ENCODE measurements at regions not wholly inside any gene's neighbourhood (a gene's known extent, or its start where the extent isn't known, plus 50 kb on each side); places are given as distances from the start of the nearest gene placed in this dataset.

DNA sequence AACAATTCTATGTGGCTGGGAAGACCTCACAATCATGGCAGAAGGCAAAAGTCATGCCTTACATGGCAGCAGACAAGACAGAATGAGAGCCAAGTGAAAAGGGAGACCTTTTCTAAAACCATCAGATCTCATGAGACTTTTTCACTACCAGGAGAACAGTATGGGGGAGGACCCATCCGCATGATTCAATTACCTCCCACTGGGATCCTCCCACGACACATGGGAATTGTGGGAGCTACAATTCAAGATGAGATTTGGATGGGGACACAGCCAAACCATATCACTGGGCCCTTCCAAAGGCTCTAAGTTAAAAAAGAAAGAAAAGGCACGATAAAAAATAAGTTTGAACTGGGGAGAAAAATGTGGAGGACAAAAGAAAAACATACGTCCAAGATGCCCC is 406.9 kb upstream of the CDH4 start:
- no peak for DNase-seq (ENCODE audit: low read depth in 3 of 3)

GRCh38 chr20:60851826-60852704 is 400.0 kb upstream of the CDH4 start:
- no peak for DNase-seq (ENCODE audit: low read depth in 3 of 3)

DNA sequence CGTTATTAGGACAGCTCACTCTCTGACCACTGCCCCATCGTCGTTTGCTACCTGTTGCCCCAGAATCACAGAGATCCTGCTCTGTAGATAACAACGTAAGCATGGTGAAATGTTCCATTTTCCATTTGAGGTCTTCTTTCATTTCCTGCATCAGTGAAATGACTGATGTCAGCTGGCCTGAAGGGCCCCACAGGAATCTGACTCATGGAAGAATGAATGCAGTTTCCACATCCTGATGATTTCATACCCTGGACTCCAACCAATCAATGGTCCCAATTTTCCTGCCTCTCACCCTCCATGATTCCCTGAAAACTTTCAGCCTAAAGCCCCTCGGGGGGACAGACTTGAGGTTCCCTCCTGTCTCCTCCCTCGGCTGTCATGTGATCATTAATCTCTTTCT is 394.4 kb upstream of the CDH4 start:
- no peak for DNase-seq (ENCODE audit: low read depth in 3 of 3)

DNA sequence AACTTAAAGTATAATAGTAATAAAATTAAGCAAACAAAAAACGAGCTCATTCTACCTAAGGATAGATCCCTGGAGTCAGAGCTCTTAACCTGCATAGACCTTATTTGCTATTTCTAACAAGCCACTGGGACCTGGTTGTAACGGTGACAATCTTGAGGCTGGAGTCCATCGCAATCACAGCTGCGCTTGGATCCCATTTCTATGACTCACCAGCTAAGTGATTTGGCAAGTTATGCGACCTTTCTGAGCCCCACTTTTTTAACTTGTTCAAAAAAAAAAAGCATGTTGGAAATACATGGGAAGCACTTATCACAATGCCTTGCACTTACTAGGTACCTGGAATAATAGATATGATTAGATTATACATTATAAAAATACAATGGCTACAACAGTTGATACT is 389.5 kb upstream of the CDH4 start:
- no peak for DNase-seq (ENCODE audit: low read depth in 3 of 3)

DNA sequence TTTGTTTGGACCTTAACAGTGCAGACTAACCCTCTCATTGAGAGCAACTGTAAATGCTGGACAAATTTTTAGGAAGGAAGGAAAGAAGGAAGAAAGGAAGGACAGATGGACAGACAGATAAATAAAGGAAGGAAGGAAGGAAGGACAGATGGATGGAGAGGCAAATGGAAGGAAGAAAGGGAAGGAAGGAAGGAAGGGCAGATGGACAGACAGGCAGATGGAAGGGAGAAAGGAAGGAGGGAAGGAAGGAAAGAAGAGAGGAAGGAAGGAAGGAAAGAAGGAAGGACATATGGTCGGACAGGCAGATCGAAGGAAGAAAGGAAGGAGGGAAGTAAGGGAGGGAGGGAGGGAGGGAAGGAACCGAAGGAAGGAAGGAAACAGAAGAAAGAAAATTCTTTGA is 388.5 kb upstream of the CDH4 start:
- DNase-seq (ENCODE audit: low read depth in 3 of 3) = no peak

DNA sequence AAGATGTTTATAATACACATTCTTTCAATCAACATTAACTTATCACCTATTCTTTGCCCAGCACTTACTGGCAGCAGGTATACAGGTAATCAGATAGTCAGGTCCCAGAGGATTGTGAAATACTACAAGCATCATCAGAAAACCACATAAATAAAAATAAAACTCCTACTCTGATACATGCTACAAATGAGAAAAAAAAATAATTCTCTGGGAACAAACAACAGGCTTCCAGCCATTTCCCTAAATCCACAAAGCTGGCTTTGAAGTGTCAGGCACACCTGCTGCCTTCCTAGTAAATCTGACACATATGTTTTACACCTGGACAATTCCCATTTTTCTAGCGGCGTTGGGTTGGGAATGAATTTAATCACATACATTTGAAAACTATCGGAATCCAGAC is 384.5 kb upstream of the CDH4 start:
- DNase-seq (ENCODE audit: low read depth in 3 of 3) = no peak

- no peak for DNase-seq (ENCODE audit: low read depth in 3 of 3)
Measured at GRCh38 chr20:60868316-60868891, 383.7 kb upstream of the CDH4 start.

GRCh38 chr20:60869087-60869486 is 383.0 kb upstream of the CDH4 start:
- DNase-seq (ENCODE audit: low read depth in 3 of 3) = no peak

GRCh38 chr20:60869625-60870024 is 382.4 kb upstream of the CDH4 start:
- no peak for DNase-seq (ENCODE audit: low read depth in 3 of 3)

DNA sequence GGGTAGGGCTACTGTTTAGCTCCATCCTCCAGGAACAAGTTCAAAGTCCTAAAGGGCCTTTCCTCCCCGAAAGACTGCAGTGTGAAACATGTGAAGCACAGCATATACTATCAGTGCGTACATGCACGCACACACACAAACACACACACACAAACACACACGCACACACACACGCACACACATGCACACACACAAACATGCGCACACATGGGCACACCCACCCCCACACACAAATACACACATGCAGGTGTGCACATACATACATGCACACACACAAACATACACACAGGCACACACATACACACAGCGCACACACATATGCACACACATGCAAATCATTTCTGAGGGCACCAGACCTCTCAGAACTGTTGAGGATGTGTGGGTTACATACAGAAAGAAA is 382.0 kb upstream of the CDH4 start:
- no peak for DNase-seq (ENCODE audit: low read depth in 3 of 3)

- no peak for DNase-seq (ENCODE audit: low read depth in 3 of 3)
Measured at GRCh38 chr20:60872224-60872623, 379.8 kb upstream of the CDH4 start.

DNA sequence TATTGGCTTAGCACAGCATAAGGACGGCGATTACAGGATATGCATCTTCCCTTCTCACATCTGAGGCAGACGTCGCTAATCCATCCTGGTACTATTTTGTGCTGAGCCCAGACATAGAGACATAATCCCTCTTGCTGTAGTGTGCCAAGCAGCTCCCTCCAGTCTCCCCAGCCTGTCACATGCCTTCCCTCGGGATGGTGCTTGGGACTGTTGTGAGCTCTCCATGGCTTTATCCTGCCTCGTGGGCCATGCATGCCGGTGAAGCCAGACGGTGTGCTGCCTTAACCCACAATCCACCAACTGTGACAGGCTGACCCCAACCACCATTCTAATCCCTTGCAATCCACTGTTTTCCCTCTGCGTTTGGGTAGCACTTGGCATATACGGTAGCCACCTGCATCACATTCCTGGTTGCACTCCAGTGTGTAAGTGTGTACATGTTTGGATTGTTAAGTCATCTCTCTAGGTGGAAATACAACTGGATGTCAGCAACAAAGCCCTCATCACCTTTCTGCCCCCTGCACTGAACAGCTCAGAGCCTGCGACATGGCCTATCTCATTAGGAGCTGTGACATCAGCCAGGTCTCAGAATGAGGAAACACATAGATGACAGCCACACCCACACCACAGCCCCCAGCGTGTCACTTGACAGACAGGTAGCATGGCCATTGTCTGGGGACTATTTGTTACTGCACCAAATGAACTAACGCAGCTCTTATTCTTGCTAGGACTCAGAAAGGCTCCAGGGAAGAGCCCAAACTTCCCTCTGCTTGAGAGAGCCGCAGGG is 374.8 kb upstream of the CDH4 start:
- DNase-seq (ENCODE audit: low read depth in 3 of 3) = no peak

DNA sequence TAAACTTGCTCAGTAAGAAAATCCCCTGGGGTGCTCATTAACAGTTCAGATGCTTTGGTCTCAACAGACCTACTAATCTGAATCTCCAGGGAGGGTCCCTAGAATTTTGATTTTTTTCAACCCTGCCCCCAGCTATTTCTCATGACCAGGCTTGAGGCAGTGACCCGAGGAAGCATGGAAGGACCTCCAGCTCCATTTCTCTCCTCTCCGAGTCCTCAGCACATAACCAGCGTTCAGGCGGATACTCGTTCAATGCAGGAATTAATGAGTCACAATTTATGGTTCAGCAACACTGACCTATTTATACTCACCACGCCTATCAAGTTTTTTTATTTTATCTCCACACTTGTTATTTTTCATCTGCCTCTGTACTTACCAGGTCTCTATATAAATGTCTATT is 369.2 kb upstream of the CDH4 start:
- DNase-seq (ENCODE audit: low read depth in 3 of 3) = no peak

- DNase-seq (ENCODE audit: low read depth in 3 of 3) = no peak
Measured at GRCh38 chr20:60883496-60883895, 368.6 kb upstream of the CDH4 start.

GRCh38 chr20:60884277-60884676 is 367.8 kb upstream of the CDH4 start:
- no peak for DNase-seq (ENCODE audit: low read depth in 3 of 3)

DNA sequence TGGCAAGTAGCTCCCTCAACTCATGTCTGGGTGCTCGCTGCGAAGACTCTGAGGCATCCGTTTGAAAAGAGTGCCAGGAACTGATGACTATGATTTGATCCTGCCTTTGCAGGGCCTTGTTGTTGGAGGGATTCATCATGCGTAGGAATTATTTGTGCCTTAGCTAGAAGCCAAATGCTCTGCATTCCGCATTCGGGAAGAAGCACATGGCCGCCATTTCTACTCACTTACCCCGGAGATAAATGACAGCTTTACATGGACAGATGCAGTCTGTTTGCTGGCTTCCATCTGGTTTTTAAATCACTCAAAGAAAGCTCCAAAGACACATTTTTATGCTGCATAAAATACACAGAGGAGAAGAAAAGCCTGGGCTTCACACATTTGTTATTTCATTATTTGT is 363.3 kb upstream of the CDH4 start:
- no peak for DNase-seq (ENCODE audit: low read depth in 3 of 3)

DNA sequence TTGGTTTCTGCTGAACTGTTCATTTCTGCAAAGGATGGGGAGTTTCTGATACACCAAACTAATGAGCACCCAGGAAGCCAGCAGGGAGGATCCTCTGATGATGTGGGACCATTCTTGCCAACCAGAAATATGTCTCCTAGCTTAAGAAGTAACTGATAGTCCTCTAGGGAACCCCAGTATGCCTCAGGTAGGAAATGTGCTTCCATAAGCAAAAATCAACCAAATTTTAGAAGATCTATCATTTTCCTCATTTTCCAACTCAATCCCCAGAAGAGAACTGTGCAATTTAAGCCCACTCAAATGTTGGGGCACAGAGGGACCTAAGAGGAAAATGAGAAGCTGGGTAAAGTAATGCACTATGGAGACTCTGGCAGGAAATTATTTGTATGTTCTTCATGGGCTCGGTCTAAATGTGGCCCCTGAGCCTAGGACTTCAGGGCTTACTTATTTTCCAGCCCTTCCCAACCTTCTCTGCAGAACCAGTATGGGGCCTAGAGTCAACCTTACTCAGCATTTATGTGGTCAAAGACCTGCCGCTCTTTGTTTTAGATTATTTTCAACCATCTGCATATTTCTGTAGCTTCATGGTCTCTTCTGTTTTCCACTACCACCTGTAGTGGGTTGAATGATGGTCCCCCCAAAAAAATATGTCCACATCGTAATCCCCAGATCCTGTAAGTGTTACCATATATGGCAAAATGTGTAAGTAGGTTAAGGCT is 359.8 kb upstream of the CDH4 start:
- no peak for DNase-seq (ENCODE audit: low read depth in 3 of 3)

DNA sequence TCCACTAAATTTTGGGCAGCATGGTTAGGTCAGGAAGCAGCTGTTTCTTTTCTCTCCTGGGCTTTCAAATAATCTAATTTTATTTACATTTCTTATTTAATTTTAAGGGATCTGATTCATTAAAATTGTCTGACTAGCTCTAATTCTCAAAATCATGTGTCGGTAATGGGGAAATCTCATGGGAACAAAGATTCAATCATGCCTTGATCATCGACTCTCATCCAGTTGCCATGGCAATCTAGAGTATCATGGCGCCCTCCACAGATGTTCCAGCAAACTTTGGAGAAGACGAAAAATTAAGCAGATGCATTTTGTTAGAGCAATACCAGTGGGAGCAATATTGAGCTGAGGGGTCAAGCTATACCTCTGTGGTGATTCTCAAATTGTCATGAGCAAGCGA is 358.0 kb upstream of the CDH4 start:
- DNase-seq (ENCODE audit: low read depth in 3 of 3) = no peak

DNA sequence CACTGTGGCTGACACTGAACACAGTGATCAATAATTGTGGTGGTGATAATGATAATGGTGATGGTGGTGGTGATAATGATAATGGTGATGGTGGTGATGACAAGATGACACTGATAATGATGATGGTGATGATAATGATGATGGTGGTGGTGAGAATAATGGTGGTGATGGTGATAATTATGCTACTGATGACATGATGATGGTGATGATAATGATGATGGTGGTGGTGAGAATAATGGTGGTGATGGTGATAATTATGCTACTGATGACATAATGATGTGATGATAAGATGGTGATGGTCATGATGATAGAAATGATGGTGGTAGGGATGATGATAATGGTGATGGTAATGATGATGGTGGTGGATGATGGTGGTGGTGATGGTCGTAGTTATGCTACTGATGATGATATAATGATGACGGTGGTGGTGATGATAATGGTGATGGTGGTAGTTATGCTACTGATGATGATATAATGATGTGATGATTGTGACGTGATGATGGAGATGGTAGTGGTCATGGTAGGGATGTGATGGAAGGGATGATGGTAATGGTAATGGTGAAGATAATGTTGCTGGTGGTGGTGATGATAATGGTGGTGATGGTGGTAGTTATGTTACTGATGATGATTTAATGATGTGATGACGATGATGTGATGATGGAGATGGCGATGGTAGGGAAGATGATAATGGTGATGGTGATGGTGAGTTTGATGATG is 356.5 kb upstream of the CDH4 start:
- DNase-seq (ENCODE audit: low read depth in 3 of 3) = no peak

- DNase-seq (ENCODE audit: low read depth in 3 of 3) = no peak
Measured at GRCh38 chr20:60897976-60898375, 354.1 kb upstream of the CDH4 start.

GRCh38 chr20:60899320-60899719 is 352.7 kb upstream of the CDH4 start:
- DNase-seq (ENCODE audit: low read depth in 3 of 3) = no peak

GRCh38 chr20:60900618-60901017 is 351.4 kb upstream of the CDH4 start:
- DNase-seq (ENCODE audit: low read depth in 3 of 3) = no peak
